CD4-positive, alpha-beta T cell (primary cell): ENCODE measurements at regions not wholly inside any gene's neighbourhood (a gene's known extent, or its start where the extent isn't known, plus 50 kb on each side); places are given as distances from the start of the nearest gene placed in this dataset.

ENCODE experiments used
- ATAC-seq: fragments of 200-7000 bp; cut with Tn5 transposase; one replicate; pipeline ENCODE4 v1.10.0; 2022; ENCODE audit warnings: mild to moderate bottlenecking; ENCODE audit not compliant: poor library complexity
- CTCF ChIA-PET: fragments of 350-600 bp; sonication (Branson Sonifier 250); formaldehyde crosslinking; loops from one replicate; lab custom pipeline; 2021; ENCODE audit warnings: antibody characterized with exemption, inconsistent platforms; lab: Charles Lee
- POLR2A ChIA-PET: fragments of 350-600 bp; sonication (Branson Sonifier 250); formaldehyde crosslinking; loops from one replicate; lab custom pipeline; 2021; ENCODE audit warnings: antibody characterized with exemption, inconsistent platforms; lab: Charles Lee
- DNase-seq, 14 experiments: peaks; one replicate each; pipeline ENCODE4 v3.0.0-alpha.2; 2013 to 2020; ENCODE audit warnings: mixed read lengths in 2 of 14
- H3K27ac ChIP-seq, 2 donors: one replicate each; pipeline versions ENCODE4 v1.5.1 to v1.7.0; 2013; ENCODE audit warnings: low read length in 2 of 2, low read depth in 1 of 2, mild to moderate bottlenecking in 1 of 2
- H3K27me3 ChIP-seq, 2 experiments: 1 replicate in 1 of 2; 2 replicates in 1 of 2; pipeline versions ENCODE4 v1.6.1 to v1.7.0; 2013; ENCODE audit warnings: low read length in 2 of 2, control low read depth in 1 of 2, mild to moderate bottlenecking in 1 of 2, moderate library complexity in 1 of 2; ENCODE audit not compliant: insufficient read depth in 2 of 2, control insufficient read depth in 1 of 2
- H3K36me3 ChIP-seq: one replicate; pipeline ENCODE4 v1.6.1; 2013; ENCODE audit warnings: low read length, control low read depth; ENCODE audit not compliant: insufficient read depth
- H3K4me1 ChIP-seq: one replicate; pipeline ENCODE4 v1.6.1; 2013; ENCODE audit warnings: low read length, control low read depth; ENCODE audit not compliant: insufficient read depth
- H3K4me3 ChIP-seq: one replicate; pipeline ENCODE4 v1.5.1; 2013; ENCODE audit warnings: mild to moderate bottlenecking, low read length, moderate library complexity
- H3K9me3 ChIP-seq, 2 experiments: 1 replicate in 1 of 2; 2 replicates in 1 of 2; pipeline versions ENCODE4 v1.6.1 to v1.7.0; 2013; ENCODE audit warnings: low read length in 2 of 2, mild to moderate bottlenecking in 2 of 2, control low read depth in 1 of 2, moderate library complexity in 1 of 2; ENCODE audit not compliant: control insufficient read depth in 1 of 2, insufficient read depth in 1 of 2
- H3K27ac Mint-ChIP-seq: one replicate; pipeline ENCODE4 v1.8.0; 2020; ENCODE audit warnings: mixed read lengths
- H3K27me3 Mint-ChIP-seq: one replicate; pipeline ENCODE4 v1.8.0; 2021; ENCODE audit warnings: mixed read lengths
- H3K36me3 Mint-ChIP-seq: one replicate; pipeline ENCODE4 v1.8.0; 2021; ENCODE audit warnings: low read depth, mixed read lengths
- H3K4me1 Mint-ChIP-seq: one replicate; pipeline ENCODE4 v1.8.0; 2021; ENCODE audit warnings: low read depth, mixed read lengths
- H3K4me3 Mint-ChIP-seq: one replicate; pipeline ENCODE4 v1.8.0; 2020; ENCODE audit warnings: mild to moderate bottlenecking, mixed read lengths
- H3K9me3 Mint-ChIP-seq: one replicate; pipeline ENCODE4 v1.8.0; 2020; ENCODE audit warnings: mixed read lengths
- intact Hi-C, 2 experiments: fragments of 100-400 bp; cut with DNase I in 1 of 2; cut with micrococcal nuclease in 1 of 2; formaldehyde crosslinking; loops; one replicate each; pipeline versions ENCODE4 v1.15.1 to v1.9.0; 2023 to 2025; cut with DNase I, micrococcal nuclease
- TF ChIP-seq, protein P1 (sequence below): fragments of 200-600 bp; IDR thresholded peaks from one replicate; pipeline ENCODE4 v1.8.0; 2022; ENCODE audit warnings: antibody characterized with exemption, mild to moderate bottlenecking

DNA sequence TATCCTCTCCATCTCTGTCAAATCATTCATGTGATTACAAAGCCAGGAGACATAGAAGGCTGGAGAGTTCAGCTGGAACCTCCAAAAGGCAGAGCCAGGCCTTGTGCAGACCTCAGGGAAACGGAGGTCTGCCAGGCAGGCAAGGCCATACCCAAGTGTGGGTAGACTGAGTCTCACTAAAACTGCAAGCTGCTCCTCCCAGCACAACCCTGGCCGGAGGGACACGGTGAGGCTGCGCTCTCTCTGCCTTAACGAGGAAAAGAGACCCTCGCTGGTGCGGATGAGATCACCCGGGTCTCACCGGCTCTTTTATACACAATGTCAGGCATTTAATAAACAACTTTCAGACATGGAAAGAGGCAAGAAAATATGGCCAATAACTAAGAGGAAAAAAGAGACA, 66.1 kb upstream of the INPP5A start:
- peaks cover 3% of the 10 kb centered on the region for H3K9me3 Mint-ChIP-seq
- peaks cover 6% of the 10 kb centered on the region for H3K27me3 Mint-ChIP-seq
- POLR2A ChIA-PET: no interaction called here
- no peaks in the 10 kb centered on the region for H3K4me1 Mint-ChIP-seq
- ATAC-seq: no peak
- intact Hi-C loops: no loop called here
- Histone ChIP-seq H3K4me3 (no peak overlapping the region), H3K36me3 (no peaks in the 10 kb centered on the region), H3K27me3 (no peaks in the 10 kb centered on the region), H3K4me1 (no peaks in the 10 kb centered on the region), H3K27ac (no peak overlapping the region), H3K9me3 (peaks cover 7 to 20% of the 10 kb centered on the region in 2 experiments)
- no peak overlapping the region for H3K27ac Mint-ChIP-seq
- H3K4me3 Mint-ChIP-seq: no peak overlapping the region
- H3K36me3 Mint-ChIP-seq: no peaks in the 10 kb centered on the region
- TF ChIP-seq, protein P1, sequence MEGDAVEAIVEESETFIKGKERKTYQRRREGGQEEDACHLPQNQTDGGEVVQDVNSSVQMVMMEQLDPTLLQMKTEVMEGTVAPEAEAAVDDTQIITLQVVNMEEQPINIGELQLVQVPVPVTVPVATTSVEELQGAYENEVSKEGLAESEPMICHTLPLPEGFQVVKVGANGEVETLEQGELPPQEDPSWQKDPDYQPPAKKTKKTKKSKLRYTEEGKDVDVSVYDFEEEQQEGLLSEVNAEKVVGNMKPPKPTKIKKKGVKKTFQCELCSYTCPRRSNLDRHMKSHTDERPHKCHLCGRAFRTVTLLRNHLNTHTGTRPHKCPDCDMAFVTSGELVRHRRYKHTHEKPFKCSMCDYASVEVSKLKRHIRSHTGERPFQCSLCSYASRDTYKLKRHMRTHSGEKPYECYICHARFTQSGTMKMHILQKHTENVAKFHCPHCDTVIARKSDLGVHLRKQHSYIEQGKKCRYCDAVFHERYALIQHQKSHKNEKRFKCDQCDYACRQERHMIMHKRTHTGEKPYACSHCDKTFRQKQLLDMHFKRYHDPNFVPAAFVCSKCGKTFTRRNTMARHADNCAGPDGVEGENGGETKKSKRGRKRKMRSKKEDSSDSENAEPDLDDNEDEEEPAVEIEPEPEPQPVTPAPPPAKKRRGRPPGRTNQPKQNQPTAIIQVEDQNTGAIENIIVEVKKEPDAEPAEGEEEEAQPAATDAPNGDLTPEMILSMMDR: no peak
- peak in 1 of 14 experiments; percentile 25 for DNase-seq
- CTCF ChIA-PET: no interaction called here

DNA sequence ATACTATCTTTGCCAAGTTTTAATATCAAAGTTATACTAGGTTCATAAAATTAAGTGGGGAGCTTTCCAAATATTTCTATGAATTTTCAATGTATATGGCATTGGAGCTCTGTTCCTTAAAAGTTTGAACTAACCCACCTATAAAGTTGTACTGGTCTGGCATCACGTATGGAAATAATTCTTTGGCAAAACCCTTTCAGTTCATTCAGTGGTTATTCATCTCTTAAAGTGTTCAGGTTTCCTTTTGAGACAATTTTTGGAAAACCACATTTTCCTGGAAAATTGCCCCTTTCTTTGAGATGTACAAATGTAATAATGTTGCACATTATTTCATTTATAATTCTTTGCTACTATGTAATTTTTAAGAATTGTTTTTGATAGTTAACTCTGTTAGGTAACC, 62.5 kb upstream of the INPP5A start:
- no peaks in the 10 kb centered on the region for H3K36me3 Mint-ChIP-seq

DNA sequence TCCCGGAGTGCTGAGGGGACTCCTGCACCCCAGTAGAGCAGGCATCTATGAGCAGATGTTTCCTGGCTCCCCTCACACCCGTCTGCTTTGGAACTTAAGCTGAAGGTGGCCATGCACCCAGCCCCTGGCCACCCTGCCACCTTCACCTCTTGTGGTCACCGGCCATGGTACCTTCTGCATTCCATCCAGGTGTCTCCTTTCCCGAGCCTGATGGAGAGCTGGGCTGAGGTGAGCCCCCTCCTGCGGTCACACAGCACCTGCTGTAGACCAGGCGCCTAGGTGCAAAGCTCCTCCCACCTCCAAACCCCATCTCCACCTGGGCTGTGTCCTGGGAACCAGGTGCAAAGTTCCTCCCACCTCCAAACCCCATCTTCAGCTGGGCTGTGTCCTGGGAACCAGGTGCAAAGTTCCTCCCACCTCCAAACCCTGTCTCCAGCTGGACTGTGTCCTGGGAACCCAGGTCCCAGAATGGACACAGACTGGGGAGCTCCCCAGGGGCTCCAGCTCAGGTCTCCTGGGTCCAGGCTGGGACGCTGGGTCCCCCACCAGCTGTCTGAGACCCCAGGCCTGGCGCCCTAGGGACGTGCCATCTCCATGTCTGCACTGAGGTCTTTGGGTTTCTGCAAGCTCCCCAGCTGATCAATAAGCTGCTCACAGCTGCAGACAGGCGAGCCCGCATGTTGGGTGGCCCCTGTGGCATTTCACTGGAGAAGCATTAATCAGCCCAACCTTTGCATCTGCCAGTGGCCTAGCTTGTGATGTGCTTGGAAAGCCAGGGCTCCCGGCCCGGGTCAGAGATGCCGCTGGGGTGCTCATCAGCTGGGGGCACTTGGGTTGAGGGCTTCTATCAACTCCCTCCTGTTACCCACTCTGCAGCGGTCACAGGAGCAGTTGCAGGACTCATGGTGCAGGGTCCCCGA, 61.2 kb upstream of the INPP5A start:
- POLR2A ChIA-PET: no interaction called here

More for the DNA sequence above, 62.5 kb upstream of the INPP5A start:
- no peak overlapping the region for H3K27ac Mint-ChIP-seq
- peaks cover 9% of the 10 kb centered on the region for H3K27me3 Mint-ChIP-seq
- Histone ChIP-seq H3K27ac (no peak overlapping the region), H3K27me3 (peaks cover 0 to 2% of the 10 kb centered on the region in 2 experiments), H3K36me3 (no peaks in the 10 kb centered on the region), H3K4me3 (no peak overlapping the region), H3K9me3 (peaks cover 7 to 32% of the 10 kb centered on the region in 2 experiments), H3K4me1 (no peaks in the 10 kb centered on the region)
- DNase-seq: no peak
- POLR2A ChIA-PET: no interaction called here
- CTCF ChIA-PET: no interaction called here
- TF ChIP-seq, protein P1: no peak
- no peak for ATAC-seq
- H3K4me3 Mint-ChIP-seq: no peak overlapping the region
- H3K9me3 Mint-ChIP-seq: peaks cover 3% of the 10 kb centered on the region
- H3K4me1 Mint-ChIP-seq: no peaks in the 10 kb centered on the region
- intact Hi-C loops: no loop called here

More for the DNA sequence above, 61.2 kb upstream of the INPP5A start:
- H3K27me3 Mint-ChIP-seq: peaks cover 12% of the 10 kb centered on the region
- H3K9me3 ChIP-seq: peaks cover 7 to 23% of the 10 kb centered on the region in 2 experiments
- intact Hi-C loops: no loop called here
- peaks cover 0 to 2% of the 10 kb centered on the region in 2 experiments for H3K27me3 ChIP-seq
- ATAC-seq (no peak), DNase-seq (no peak)
- no peak overlapping the region for H3K27ac ChIP-seq
- no peak overlapping the region for H3K4me3 ChIP-seq
- H3K4me3 Mint-ChIP-seq: no peak overlapping the region
- CTCF ChIA-PET: no interaction called here
- no peak overlapping the region for H3K27ac Mint-ChIP-seq
- TF ChIP-seq, protein P1: no peak
- H3K36me3 ChIP-seq: no peaks in the 10 kb centered on the region
- no peaks in the 10 kb centered on the region for H3K9me3 Mint-ChIP-seq
- H3K4me1 ChIP-seq: no peaks in the 10 kb centered on the region
- H3K4me1 Mint-ChIP-seq: no peaks in the 10 kb centered on the region
- H3K36me3 Mint-ChIP-seq: no peaks in the 10 kb centered on the region
